GM15510 (cell line): ENCODE measurements at regions not wholly inside any gene's neighbourhood (a gene's known extent, or its start where the extent isn't known, plus 50 kb on each side); places are given as distances from the start of the nearest gene placed in this dataset.

Source experiments
- POLR2A ChIP-seq: IDR thresholded peaks from 3 replicates; pipeline ENCODE4 v1.6.1; 2011; ENCODE audit warnings: borderline replicate concordance; ENCODE audit not compliant: insufficient read length; ENCODE audit errors: extremely low read depth

GRCh38 chr14:71803539-71804260, 128.5 kb upstream of the RGS6 start:
- TF ChIP-seq POLR2A = no peak

GRCh38 chr14:71804992-71805391, 127.2 kb upstream of the RGS6 start:
- no peak for TF ChIP-seq POLR2A

GRCh38 chr14:71812693-71813092, 119.5 kb upstream of the RGS6 start:
- TF ChIP-seq POLR2A = no peak

GRCh38 chr14:71815110-71815509, 117.1 kb upstream of the RGS6 start:
- no peak for TF ChIP-seq POLR2A

- no peak for TF ChIP-seq POLR2A
These were observed 107.4 kb upstream of the RGS6 start for GRCh38 chr14:71824816-71825215.

GRCh38 chr14:71833476-71833875, 98.8 kb upstream of the RGS6 start:
- TF ChIP-seq POLR2A = no peak

GRCh38 chr14:71834284-71835204, 97.7 kb upstream of the RGS6 start:
- TF ChIP-seq POLR2A = no peak

GRCh38 chr14:71852181-71852580, 80.0 kb upstream of the RGS6 start:
- no peak for TF ChIP-seq POLR2A

GRCh38 chr14:71855399-71856036, 76.7 kb upstream of the RGS6 start:
- no peak for TF ChIP-seq POLR2A

- TF ChIP-seq POLR2A = no peak
These were observed 75.9 kb upstream of the RGS6 start for GRCh38 chr14:71856199-71856919.

GRCh38 chr14:71863049-71863448, 69.2 kb upstream of the RGS6 start:
- no peak for TF ChIP-seq POLR2A

- TF ChIP-seq POLR2A = no peak
These were observed 68.5 kb upstream of the RGS6 start for GRCh38 chr14:71863766-71864165.
